Activated naive CD4-positive, alpha-beta T cell treated with anti-CD3 and anti-CD28 coated beads, Interleukin-2, amount 50 U/mL, for 16 hours (primary cell): ENCODE measurements at regions not wholly inside any gene's neighbourhood (a gene's known extent, or its start where the extent isn't known, plus 50 kb on each side); places are given as distances from the start of the nearest gene placed in this dataset.
A peak's percentile ranks its signal among the peaks of the same experiment; 100 is the strongest.
"Not testable (repeated sequence)": the region's sequence is repeated elsewhere in the genome, so short reads cannot be mapped to it uniquely, and the experiment has no call there.

Experiments
- DNase-seq: peaks from one replicate; pipeline ENCODE4 v3.0.0-alpha.2; 2020

DNA sequence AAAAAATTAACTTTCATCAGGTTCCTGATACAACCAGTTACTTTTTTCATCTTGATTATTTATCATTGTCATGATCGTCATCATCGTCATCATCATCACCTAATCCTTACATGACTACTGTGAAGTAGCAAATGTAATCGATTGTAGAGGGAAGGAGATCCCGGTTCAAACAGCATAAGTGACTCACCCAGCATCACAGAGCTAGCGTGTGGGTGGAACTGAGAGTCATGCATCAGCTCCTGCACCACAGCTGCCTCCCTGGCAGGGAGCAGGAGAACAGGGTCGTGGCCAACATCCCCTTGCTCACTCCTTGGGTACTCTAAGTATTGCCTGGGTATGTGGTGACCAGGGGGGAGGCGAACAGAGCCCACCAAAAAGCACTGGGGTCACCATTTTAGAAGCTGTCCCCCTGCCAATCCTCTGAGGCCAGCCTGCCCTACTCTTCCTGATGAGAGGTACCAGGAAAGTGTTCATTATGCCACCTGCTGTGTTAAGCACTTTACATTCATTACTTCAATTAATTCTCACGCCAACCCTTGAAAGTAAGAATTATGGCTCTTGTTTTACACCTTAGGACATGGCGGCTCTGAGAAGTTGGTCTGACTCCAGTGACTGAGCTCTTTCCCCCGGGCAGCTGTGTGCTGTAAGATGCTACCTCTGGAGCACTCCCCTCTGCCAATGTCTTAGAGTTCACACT lies 425.2 kb downstream of the CD83 start:
- peak; percentile 77 for DNase-seq

DNA sequence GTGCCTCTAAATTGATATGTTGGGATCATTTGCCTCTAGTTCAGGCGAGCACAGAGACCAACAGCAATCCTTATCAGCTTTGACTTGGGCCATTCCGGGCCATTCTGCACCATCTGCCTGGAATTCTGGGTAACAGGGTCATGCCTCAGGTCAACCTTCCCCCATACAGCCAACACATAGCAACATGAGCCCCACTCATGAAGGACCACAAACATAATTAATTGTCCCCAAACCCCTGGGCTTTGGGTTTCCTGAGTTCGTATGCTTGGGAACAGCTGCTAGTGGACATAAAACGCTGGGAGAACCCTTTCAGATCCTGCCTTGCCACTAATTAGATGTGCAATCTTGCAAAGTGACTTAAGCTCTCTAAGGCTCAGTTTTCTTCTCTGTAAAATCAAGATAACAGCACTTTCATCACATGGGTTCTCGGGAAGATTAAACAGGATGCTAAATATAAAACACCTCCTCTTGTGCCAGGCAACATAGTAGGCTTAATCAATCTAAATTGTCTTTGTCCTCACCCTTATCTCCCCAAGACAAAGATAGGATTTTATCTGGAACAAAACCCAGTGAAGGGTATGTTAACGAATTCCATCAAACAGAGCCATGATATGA lies 426.5 kb downstream of the CD83 start:
- DNase-seq = no peak

GRCh38 chr6:14544666-14545065 lies 427.1 kb downstream of the CD83 start:
- no peak for DNase-seq

DNA sequence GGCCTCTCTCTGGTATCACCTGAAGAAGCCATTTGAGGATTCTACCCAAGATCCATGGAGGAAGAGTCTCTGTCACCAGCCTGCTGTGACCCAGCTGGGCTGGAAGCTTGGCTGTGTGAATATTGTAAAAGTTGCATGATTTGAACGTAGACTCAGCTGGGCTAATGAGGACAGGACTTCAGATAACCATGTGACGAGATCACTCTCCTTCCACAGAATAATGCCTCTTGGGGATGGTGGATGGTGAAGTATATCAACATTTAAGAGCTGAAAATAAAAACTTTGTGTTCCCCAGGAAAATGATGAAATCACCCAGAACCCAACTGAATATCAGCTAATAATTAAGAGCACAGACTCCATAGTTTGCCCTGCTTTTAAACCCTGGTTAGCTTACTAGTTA lies 427.9 kb downstream of the CD83 start:
- no peak for DNase-seq

GRCh38 chr6:14546036-14546435 lies 428.5 kb downstream of the CD83 start:
- no peak for DNase-seq

DNA sequence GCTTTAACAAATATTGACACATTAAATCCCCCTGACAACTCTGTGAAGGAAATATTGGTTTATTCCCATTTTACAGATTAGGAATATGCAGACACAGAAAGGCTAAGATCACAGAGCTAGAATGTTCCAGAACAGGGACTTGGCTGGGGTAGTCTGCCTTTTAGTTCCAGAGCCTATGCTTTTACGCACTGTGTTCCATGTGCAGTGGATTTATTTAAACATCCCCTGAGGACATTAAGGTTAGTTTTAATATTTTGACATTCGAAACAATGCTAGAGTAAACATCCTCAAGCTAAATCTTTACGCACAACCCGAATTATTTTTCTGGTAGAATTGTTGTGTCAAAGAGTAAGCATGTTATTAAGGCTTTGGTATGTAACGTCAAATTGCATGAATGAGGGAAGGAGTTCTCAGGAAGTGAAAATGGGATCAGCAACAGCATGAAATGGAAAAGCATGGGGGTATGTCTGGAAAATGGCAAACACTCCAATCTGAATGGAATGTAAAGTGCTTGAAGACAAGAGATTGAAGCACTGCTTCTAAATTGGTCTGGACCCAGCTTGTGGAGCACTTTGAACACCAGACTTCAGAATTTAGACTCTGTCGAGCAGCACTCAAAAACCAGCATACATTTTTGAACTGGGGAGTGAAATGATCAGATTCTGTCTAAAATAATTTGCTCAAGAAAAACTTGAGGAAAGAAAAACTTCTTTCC lies 429.9 kb downstream of the CD83 start:
- DNase-seq = no peak

GRCh38 chr6:14549304-14549770 lies 431.8 kb downstream of the CD83 start:
- DNase-seq = no peak

GRCh38 chr6:14549871-14550270 lies 432.3 kb downstream of the CD83 start:
- DNase-seq = no peak

GRCh38 chr6:14550410-14550809 lies 432.8 kb downstream of the CD83 start:
- no peak for DNase-seq

GRCh38 chr6:14550822-14551221 lies 433.2 kb downstream of the CD83 start:
- DNase-seq = no peak

DNA sequence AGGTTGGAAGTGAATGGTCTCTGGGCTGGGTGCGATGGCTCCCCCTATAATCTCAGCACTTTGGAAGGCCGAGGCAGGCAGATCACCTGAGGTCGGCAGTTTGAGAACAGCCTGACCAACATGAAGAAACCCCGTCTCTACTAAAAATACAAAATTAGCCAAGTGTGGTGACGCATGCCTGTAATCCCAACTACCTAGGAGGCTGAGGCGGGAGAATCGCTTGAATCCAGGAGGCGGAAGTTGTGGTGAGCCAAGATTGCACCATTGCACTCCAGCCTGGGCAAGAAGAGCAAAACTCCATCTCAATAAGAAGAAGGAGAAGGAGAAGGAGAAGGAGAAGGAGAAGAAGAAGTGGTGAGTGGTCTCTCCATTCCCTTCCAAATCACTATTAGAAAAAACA lies 434.0 kb downstream of the CD83 start:
- not testable (repeated sequence) for DNase-seq

- DNase-seq = no peak
These were observed 435.3 kb downstream of the CD83 start for GRCh38 chr6:14552891-14553290.

- DNase-seq = no peak
These were observed 435.9 kb downstream of the CD83 start for GRCh38 chr6:14553515-14553914.

- no peak for DNase-seq
These were observed 438.2 kb downstream of the CD83 start for GRCh38 chr6:14555804-14556203.

DNA sequence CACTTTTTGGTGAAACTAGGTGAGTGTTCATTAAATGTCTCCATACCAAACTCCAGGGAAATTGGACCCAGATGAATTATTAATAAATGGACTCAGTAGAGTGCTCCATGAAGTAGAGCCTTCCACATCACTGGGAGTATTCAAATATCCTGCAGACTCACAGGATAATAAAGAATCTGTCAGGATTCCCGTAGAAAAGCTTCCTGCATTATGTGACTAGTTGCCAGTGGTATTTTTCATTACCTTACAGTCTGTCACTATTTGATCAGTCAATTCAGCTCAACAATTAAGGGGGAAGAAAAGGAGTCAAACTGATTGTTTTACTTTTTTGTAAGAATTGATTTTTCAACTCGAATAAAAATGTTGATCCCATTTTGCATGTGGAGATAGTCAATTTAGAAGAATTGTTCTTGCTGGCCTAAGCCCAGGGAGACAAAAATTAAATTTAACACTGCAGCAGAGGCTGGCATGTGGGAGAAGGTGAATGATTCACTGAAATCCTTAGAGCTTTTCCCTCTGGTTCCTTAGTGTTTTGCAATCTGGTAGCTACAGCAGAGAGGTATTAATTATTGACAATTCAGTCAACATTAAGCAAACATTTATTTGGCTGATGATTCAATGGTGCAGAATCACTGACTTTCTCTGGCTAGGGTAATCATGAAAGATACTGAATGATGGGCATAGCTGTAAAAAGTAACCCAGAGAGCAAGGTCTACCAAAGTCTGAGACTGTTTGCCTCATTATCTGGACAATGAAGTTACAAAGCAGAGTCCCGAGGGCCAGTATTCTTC lies 442.4 kb downstream of the CD83 start:
- no peak for DNase-seq

- DNase-seq = not testable (repeated sequence)
These were observed 444.0 kb downstream of the CD83 start for GRCh38 chr6:14561563-14561962.

GRCh38 chr6:14567842-14568241 lies 450.3 kb downstream of the CD83 start:
- DNase-seq = no peak

GRCh38 chr6:14569394-14569793 lies 451.8 kb downstream of the CD83 start:
- DNase-seq = no peak

DNA sequence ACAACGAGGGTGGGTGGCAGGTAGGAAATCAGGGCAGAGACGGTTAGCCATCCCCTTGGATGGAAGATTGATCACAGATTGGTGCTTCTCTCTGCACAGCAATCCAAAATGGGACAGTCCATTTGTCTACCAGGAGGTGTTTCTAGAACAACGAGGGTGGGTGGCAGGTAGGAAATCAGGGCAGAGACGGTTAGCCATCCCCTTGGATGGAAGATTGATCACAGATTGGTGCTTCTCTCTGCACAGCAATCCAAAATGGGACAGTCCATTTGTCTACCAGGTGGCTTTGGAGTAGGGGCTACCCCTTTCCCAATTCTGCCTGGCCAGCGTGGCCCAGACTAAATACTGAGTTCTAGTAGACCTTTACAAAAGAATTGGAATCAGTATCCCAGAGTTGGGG lies 452.3 kb downstream of the CD83 start:
- DNase-seq = not testable (repeated sequence)

GRCh38 chr6:14571001-14571400 lies 453.4 kb downstream of the CD83 start:
- DNase-seq = no peak

DNA sequence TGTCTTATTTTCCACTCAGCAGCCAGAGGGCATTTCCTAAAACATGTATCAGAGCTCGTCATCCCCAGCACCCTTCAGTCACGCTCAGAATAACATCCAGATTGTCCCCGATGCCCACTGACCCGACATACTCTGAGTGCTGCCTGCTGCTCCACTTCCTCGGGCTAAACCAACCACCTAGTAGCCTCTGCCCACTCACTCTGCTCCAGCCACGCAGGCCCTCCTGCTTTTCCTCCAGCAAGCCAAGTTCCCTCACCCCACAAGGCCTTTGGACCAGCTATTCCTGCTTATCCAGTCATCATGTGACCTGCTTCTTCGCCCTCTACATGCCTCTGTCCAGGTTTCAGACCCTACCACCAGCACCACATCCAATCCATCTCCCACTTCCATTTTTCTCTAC lies 454.2 kb downstream of the CD83 start:
- DNase-seq = no peak

DNA sequence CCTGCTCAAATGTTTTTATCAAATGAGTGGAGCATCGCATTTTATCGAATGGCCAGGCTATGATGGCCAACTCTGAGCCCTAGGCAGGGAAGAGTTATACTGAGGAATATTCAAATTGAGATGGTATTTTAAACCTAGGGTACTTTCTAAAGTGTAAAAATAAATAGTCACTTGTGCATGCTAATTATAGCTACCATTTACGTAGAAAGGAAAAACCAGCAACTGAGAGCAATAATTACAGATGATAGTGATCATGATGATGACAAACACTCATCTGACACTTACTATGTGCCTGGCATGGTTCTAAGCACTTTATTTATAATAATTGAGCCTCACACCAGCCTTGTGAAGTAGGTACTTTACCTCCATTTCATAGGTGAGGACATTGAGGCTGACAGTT lies 455.7 kb downstream of the CD83 start:
- DNase-seq = no peak

DNA sequence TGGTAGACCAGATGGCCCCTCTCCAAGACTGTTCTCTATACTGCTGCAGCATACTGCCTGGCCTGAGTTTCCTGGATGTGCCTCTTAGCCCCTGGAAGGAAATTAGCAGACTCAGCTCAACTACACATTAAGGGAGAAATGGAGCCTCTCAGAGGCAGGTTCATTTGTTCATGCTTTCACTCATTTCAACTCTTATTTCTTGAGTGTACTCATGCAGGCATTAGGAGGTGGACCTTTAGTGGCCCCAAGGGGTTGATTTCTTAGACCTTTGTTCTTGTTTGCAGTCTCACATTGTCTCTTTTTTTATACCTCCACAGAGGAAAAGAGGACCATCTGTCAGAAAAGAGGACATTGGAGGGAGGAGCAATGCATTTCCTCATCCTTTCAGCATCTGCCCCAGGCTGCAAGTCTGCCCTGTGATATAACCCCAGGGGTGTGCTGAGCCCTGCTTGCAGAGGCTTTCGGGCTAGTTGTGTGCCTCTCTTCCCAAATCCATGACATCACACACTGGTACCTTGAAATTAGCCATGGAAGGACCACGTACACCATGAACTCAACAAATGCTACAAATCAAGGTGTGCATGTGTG lies 456.2 kb downstream of the CD83 start:
- no peak for DNase-seq
